ENCODE measurements at regions not wholly inside any gene's neighbourhood (a gene's known extent, or its start where the extent isn't known, plus 50 kb on each side); places are given as distances from the start of the nearest gene placed in this dataset.

DNA sequence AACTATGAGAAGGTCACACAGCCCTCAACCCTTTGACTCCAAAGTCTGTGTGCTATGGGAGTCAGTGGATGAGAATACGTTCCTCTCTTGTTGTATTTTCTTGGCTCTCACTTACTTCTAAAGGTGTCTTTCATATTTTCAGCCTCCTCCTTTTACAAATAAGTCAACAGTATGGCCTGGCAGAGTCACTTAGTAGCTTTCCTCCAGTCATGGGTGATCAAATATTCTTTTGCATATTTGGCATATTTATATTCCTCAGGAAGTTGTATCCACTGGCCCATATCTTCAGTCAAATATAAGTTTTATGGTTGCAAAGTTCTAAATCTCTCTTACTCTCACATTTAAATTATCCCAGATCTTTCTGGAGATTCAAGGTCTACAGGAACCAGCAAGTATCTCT lies 327.5 kb downstream of the ETS1 start:
- H3K27ac ChIP-seq (ENCODE audit: low read depth, low read length) = no peak overlapping the region
- no peaks in the 10 kb centered on the region for H3K36me3 ChIP-seq (ENCODE audit: control insufficient read depth in 5 of 5, insufficient read depth in 5 of 5, low read length in 5 of 5)
- H3K9me3 ChIP-seq (ENCODE audit: control insufficient read depth in 5 of 5, low read length in 5 of 5) = no peaks in the 10 kb centered on the region
- no peak overlapping the region for H3K4me3 ChIP-seq (ENCODE audit: low read depth in 1 of 5, low read length in 5 of 5)
- H3K9ac ChIP-seq (ENCODE audit: low read length in 5 of 5) = no peak overlapping the region
- no peaks in the 10 kb centered on the region for H3K4me1 ChIP-seq (ENCODE audit: control insufficient read depth in 5 of 5, insufficient read depth in 5 of 5, low read length in 5 of 5)
- no peaks in the 10 kb centered on the region for H3K27me3 ChIP-seq (ENCODE audit: control insufficient read depth in 5 of 5, insufficient read depth in 4 of 5, low read length in 5 of 5)

DNA sequence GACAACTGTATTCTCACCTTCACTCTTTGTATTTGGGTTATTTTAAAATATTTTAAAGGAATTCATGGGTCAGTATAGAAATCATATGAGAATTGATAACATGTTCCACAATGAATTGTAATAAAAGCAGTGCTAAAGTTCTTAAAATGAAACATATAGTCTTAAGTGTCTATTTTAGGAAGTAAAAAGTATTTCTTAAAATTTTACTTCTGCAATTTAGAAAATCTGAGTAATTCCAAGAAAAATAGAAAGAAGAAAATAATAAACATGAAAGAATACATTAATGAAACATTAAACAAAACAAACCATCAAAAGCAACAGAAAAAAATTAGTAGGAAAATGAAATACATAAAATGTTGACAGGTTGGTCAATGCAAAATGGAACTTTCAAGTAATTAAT lies 332.4 kb downstream of the ETS1 start:
- H3K4me3 ChIP-seq (ENCODE audit: low read depth in 1 of 5, low read length in 5 of 5) = no peak overlapping the region
- H3K36me3 ChIP-seq (ENCODE audit: control insufficient read depth in 5 of 5, insufficient read depth in 5 of 5, low read length in 5 of 5) = no peaks in the 10 kb centered on the region
- H3K27me3 ChIP-seq (ENCODE audit: control insufficient read depth in 5 of 5, insufficient read depth in 4 of 5, low read length in 5 of 5) = no peaks in the 10 kb centered on the region
- no peak overlapping the region for H3K9ac ChIP-seq (ENCODE audit: low read length in 5 of 5)
- H3K27ac ChIP-seq (ENCODE audit: low read depth, low read length) = no peak overlapping the region
- H3K4me1 ChIP-seq (ENCODE audit: control insufficient read depth in 5 of 5, insufficient read depth in 5 of 5, low read length in 5 of 5) = no peaks in the 10 kb centered on the region
- no peaks in the 10 kb centered on the region for H3K9me3 ChIP-seq (ENCODE audit: control insufficient read depth in 5 of 5, low read length in 5 of 5)

- H3K27me3 ChIP-seq (ENCODE audit: control insufficient read depth in 5 of 5, insufficient read depth in 4 of 5, low read length in 5 of 5) = no peaks in the 10 kb centered on the region
- H3K9me3 ChIP-seq (ENCODE audit: control insufficient read depth in 5 of 5, low read length in 5 of 5) = no peaks in the 10 kb centered on the region
- H3K36me3 ChIP-seq (ENCODE audit: control insufficient read depth in 5 of 5, insufficient read depth in 5 of 5, low read length in 5 of 5) = no peaks in the 10 kb centered on the region
- peaks cover 0 to 10% (median 2%) of the 10 kb centered on the region in 5 donors for H3K4me1 ChIP-seq (ENCODE audit: control insufficient read depth in 5 of 5, insufficient read depth in 5 of 5, low read length in 5 of 5)
- no peak overlapping the region for H3K9ac ChIP-seq (ENCODE audit: low read length in 5 of 5)
- no peak overlapping the region for H3K27ac ChIP-seq (ENCODE audit: low read depth, low read length)
- H3K4me3 ChIP-seq (ENCODE audit: low read depth in 1 of 5, low read length in 5 of 5) = no peak overlapping the region
Observed at GRCh38 chr11:128251140-128251539, 336.2 kb downstream of the ETS1 start.

GRCh38 chr11:128250482-128250881 lies 336.9 kb downstream of the ETS1 start:
- H3K4me1 ChIP-seq (ENCODE audit: control insufficient read depth in 5 of 5, insufficient read depth in 5 of 5, low read length in 5 of 5) = peaks cover 0 to 10% (median 2%) of the 10 kb centered on the region in 5 donors
- H3K9ac ChIP-seq (ENCODE audit: low read length in 5 of 5) = no peak overlapping the region
- H3K4me3 ChIP-seq (ENCODE audit: low read depth in 1 of 5, low read length in 5 of 5) = no peak overlapping the region
- no peaks in the 10 kb centered on the region for H3K27me3 ChIP-seq (ENCODE audit: control insufficient read depth in 5 of 5, insufficient read depth in 4 of 5, low read length in 5 of 5)
- no peaks in the 10 kb centered on the region for H3K36me3 ChIP-seq (ENCODE audit: control insufficient read depth in 5 of 5, insufficient read depth in 5 of 5, low read length in 5 of 5)
- H3K9me3 ChIP-seq (ENCODE audit: control insufficient read depth in 5 of 5, low read length in 5 of 5) = no peaks in the 10 kb centered on the region
- H3K27ac ChIP-seq (ENCODE audit: low read depth, low read length) = no peak overlapping the region

DNA sequence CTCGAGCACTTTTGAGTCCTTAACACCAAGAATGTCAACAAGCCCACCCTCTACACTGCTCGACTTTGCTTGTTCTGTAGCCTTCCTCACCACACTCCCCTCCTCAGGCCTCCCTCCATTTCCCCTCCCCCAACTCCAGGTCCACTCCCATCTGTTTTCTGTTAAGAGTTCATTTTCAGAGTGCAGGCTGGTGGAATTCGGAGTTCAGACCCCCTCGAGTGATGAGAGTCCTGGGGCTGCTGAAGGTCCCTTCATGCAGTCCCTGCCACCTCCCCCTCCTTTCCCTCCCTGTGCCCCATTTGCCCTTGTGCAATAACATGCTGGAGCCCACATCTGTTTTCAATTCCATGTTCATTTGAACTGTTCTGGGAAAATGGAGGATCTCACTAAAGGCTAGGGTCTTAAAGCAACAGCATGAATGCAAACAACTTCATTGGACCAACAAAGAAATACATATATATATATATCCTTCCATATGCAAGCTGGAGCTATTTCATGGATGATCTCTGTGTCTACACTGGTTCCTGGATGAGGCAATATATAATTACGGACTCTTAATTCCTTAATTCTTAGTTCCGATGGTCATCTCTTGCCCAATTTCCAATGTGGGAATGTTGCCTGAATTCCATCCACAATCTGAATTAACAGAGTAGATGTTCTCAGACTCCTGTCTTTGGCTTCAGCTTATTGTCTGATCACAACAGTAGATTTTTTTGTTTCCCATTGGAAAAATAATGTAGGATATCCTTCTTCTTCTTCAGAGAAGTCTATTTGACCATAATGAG lies 340.4 kb downstream of the ETS1 start:
- Histone ChIP-seq H3K27me3 (ENCODE audit: control insufficient read depth in 5 of 5, insufficient read depth in 4 of 5, low read length in 5 of 5) (no peaks in the 10 kb centered on the region), H3K36me3 (ENCODE audit: control insufficient read depth in 5 of 5, insufficient read depth in 5 of 5, low read length in 5 of 5) (no peaks in the 10 kb centered on the region), H3K4me1 (ENCODE audit: control insufficient read depth in 5 of 5, insufficient read depth in 5 of 5, low read length in 5 of 5) (peaks cover 0 to 10% (median 2%) of the 10 kb centered on the region in 5 donors), H3K4me3 (ENCODE audit: low read depth in 1 of 5, low read length in 5 of 5) (no peak overlapping the region), H3K9ac (ENCODE audit: low read length in 5 of 5) (no peak overlapping the region), H3K27ac (ENCODE audit: low read depth, low read length) (no peak overlapping the region), H3K9me3 (ENCODE audit: control insufficient read depth in 5 of 5, low read length in 5 of 5) (no peaks in the 10 kb centered on the region)

DNA sequence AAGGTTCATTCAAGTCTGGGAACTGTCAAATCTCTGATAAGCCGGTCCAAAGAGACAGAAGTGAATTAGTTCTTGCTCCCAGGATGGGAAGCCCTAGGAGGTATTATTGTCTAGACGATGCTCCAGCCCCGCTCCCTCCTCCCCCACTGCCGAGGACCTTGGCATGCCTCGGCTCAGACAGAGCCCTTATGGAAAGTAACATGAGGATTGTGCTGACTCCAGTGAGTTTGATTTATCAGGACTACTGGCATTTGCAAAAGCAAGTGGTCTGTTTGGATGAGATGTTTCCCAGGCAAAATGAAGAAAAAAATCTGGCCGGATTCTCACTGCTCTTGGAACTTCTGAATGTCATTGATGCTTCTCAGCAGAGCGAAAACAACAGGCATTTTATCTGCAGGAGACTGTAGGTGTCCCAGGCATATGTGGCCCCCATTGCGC lies 341.0 kb downstream of the ETS1 start:
- Histone ChIP-seq H3K27ac (ENCODE audit: low read depth, low read length) (no peak overlapping the region), H3K36me3 (ENCODE audit: control insufficient read depth in 5 of 5, insufficient read depth in 5 of 5, low read length in 5 of 5) (no peaks in the 10 kb centered on the region), H3K9ac (ENCODE audit: low read length in 5 of 5) (no peak overlapping the region), H3K4me1 (ENCODE audit: control insufficient read depth in 5 of 5, insufficient read depth in 5 of 5, low read length in 5 of 5) (peaks cover 0 to 10% (median 2%) of the 10 kb centered on the region in 5 donors), H3K4me3 (ENCODE audit: low read depth in 1 of 5, low read length in 5 of 5) (no peak overlapping the region), H3K9me3 (ENCODE audit: control insufficient read depth in 5 of 5, low read length in 5 of 5) (no peaks in the 10 kb centered on the region), H3K27me3 (ENCODE audit: control insufficient read depth in 5 of 5, insufficient read depth in 4 of 5, low read length in 5 of 5) (no peaks in the 10 kb centered on the region)

- Histone ChIP-seq H3K36me3 (ENCODE audit: control insufficient read depth in 5 of 5, insufficient read depth in 5 of 5, low read length in 5 of 5) (no peaks in the 10 kb centered on the region), H3K9me3 (ENCODE audit: control insufficient read depth in 5 of 5, low read length in 5 of 5) (no peaks in the 10 kb centered on the region), H3K4me1 (ENCODE audit: control insufficient read depth in 5 of 5, insufficient read depth in 5 of 5, low read length in 5 of 5) (peaks cover 0 to 10% (median 2%) of the 10 kb centered on the region in 5 donors), H3K27ac (ENCODE audit: low read depth, low read length) (no peak overlapping the region), H3K27me3 (ENCODE audit: control insufficient read depth in 5 of 5, insufficient read depth in 4 of 5, low read length in 5 of 5) (no peaks in the 10 kb centered on the region), H3K9ac (ENCODE audit: low read length in 5 of 5) (no peak overlapping the region), H3K4me3 (ENCODE audit: low read depth in 1 of 5, low read length in 5 of 5) (no peak overlapping the region)
Observed at GRCh38 chr11:128244871-128245270, 342.5 kb downstream of the ETS1 start.

GRCh38 chr11:128242451-128242850 lies 344.9 kb downstream of the ETS1 start:
- Histone ChIP-seq H3K9me3 (ENCODE audit: control insufficient read depth in 5 of 5, low read length in 5 of 5) (no peaks in the 10 kb centered on the region), H3K36me3 (ENCODE audit: control insufficient read depth in 5 of 5, insufficient read depth in 5 of 5, low read length in 5 of 5) (no peaks in the 10 kb centered on the region), H3K4me1 (ENCODE audit: control insufficient read depth in 5 of 5, insufficient read depth in 5 of 5, low read length in 5 of 5) (peaks cover 0 to 8% (median 2%) of the 10 kb centered on the region in 5 donors), H3K9ac (ENCODE audit: low read length in 5 of 5) (no peak overlapping the region), H3K27ac (ENCODE audit: low read depth, low read length) (no peak overlapping the region), H3K4me3 (ENCODE audit: low read depth in 1 of 5, low read length in 5 of 5) (no peak overlapping the region), H3K27me3 (ENCODE audit: control insufficient read depth in 5 of 5, insufficient read depth in 4 of 5, low read length in 5 of 5) (no peaks in the 10 kb centered on the region)

DNA sequence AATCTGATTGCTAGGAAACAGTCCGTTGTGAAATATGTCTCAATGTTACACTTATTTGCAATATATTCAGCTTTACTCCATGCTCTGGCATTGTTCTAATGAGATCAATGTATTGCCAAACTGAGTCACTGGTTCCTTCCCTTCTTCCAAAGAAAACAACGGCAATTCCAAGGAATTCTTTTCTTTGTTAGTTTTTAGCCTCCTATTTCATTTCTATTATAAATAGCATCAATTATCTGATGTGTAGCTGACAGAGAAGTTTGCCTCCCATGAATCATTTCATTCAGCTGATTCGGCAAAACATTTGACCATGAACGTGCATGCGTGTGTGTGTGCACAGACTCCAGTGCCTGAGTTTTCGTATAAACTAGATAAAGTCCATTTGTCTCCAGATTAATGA lies 346.8 kb downstream of the ETS1 start:
- H3K9ac ChIP-seq (ENCODE audit: low read length in 5 of 5) = no peak overlapping the region
- no peaks in the 10 kb centered on the region for H3K4me1 ChIP-seq (ENCODE audit: control insufficient read depth in 5 of 5, insufficient read depth in 5 of 5, low read length in 5 of 5)
- no peak overlapping the region for H3K4me3 ChIP-seq (ENCODE audit: low read depth in 1 of 5, low read length in 5 of 5)
- H3K9me3 ChIP-seq (ENCODE audit: control insufficient read depth in 5 of 5, low read length in 5 of 5) = no peaks in the 10 kb centered on the region
- H3K36me3 ChIP-seq (ENCODE audit: control insufficient read depth in 5 of 5, insufficient read depth in 5 of 5, low read length in 5 of 5) = no peaks in the 10 kb centered on the region
- no peak overlapping the region for H3K27ac ChIP-seq (ENCODE audit: low read depth, low read length)
- H3K27me3 ChIP-seq (ENCODE audit: control insufficient read depth in 5 of 5, insufficient read depth in 4 of 5, low read length in 5 of 5) = no peaks in the 10 kb centered on the region

- no peaks in the 10 kb centered on the region for H3K36me3 ChIP-seq (ENCODE audit: control insufficient read depth in 5 of 5, insufficient read depth in 5 of 5, low read length in 5 of 5)
- no peaks in the 10 kb centered on the region for H3K9me3 ChIP-seq (ENCODE audit: control insufficient read depth in 5 of 5, low read length in 5 of 5)
- H3K4me3 ChIP-seq (ENCODE audit: low read depth in 1 of 5, low read length in 5 of 5) = no peak overlapping the region
- no peak overlapping the region for H3K27ac ChIP-seq (ENCODE audit: low read depth, low read length)
- H3K4me1 ChIP-seq (ENCODE audit: control insufficient read depth in 5 of 5, insufficient read depth in 5 of 5, low read length in 5 of 5) = no peaks in the 10 kb centered on the region
- no peak overlapping the region for H3K9ac ChIP-seq (ENCODE audit: low read length in 5 of 5)
- H3K27me3 ChIP-seq (ENCODE audit: control insufficient read depth in 5 of 5, insufficient read depth in 4 of 5, low read length in 5 of 5) = no peaks in the 10 kb centered on the region
Observed at GRCh38 chr11:128239306-128239705, 348.1 kb downstream of the ETS1 start.
